MM.1S (cell line): ENCODE measurements at regions not wholly inside any gene's neighbourhood (a gene's known extent, or its start where the extent isn't known, plus 50 kb on each side); places are given as distances from the start of the nearest gene placed in this dataset.
"Not testable (repeated sequence)": the region's sequence is repeated elsewhere in the genome, so short reads cannot be mapped to it uniquely, and the experiment has no call there.

Source experiments
- EZH2 ChIP-seq: fragments of 300-600 bp; sonication (generic); optimal IDR thresholded peaks from 2 replicates; pipeline ENCODE3; 2017; ENCODE audit warnings: low read depth, mild to moderate bottlenecking, antibody characterized with exemption, low read length, mixed read lengths
- EZH2phosphoT487 ChIP-seq: fragments of 300-600 bp; sonication (generic); IDR thresholded peaks from 2 replicates; pipeline ENCODE4 v1.6.1; 2018; ENCODE audit warnings: antibody characterized with exemption, low read length
- TF ChIP-seq, protein P1 (sequence below): fragments of 300-600 bp; sonication (generic); IDR thresholded peaks from 2 replicates; pipeline ENCODE4 v1.5.1; 2016; ENCODE audit warnings: antibody characterized with exemption, low read length, mixed read lengths

DNA sequence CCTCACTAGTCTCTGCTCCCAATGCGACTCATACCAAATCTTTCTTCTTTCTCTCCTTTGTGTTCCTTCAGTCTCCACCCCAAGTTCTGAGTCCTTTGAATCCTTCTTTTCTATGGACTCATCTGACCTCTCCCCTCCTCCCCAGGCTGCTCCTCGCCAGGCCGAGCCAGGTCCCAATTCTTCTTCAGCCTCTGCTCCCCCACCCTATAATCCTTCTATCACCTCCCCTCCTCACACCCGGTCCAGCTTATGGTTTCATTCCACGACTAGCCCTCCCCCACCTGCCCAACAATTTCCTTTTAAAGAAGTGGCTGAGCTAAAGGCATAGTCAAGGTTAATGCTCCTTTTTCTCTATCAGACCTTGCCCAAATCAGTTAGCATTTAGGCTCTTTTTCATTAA lies 518.5 kb downstream of the MATN1 start:
- TF ChIP-seq EZH2, EZH2phosphoT487: not testable (repeated sequence)
- TF ChIP-seq, protein P1, sequence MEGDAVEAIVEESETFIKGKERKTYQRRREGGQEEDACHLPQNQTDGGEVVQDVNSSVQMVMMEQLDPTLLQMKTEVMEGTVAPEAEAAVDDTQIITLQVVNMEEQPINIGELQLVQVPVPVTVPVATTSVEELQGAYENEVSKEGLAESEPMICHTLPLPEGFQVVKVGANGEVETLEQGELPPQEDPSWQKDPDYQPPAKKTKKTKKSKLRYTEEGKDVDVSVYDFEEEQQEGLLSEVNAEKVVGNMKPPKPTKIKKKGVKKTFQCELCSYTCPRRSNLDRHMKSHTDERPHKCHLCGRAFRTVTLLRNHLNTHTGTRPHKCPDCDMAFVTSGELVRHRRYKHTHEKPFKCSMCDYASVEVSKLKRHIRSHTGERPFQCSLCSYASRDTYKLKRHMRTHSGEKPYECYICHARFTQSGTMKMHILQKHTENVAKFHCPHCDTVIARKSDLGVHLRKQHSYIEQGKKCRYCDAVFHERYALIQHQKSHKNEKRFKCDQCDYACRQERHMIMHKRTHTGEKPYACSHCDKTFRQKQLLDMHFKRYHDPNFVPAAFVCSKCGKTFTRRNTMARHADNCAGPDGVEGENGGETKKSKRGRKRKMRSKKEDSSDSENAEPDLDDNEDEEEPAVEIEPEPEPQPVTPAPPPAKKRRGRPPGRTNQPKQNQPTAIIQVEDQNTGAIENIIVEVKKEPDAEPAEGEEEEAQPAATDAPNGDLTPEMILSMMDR = not testable (repeated sequence)
